Neutrophil (primary cell): ENCODE measurements at regions not wholly inside any gene's neighbourhood (a gene's known extent, or its start where the extent isn't known, plus 50 kb on each side); places are given as distances from the start of the nearest gene placed in this dataset.
"Not testable (repeated sequence)": the region's sequence is repeated elsewhere in the genome, so short reads cannot be mapped to it uniquely, and the experiment has no call there.

Source experiments
- H3K27ac ChIP-seq: fragments of 200-600 bp; sonication (generic); 2 replicates; pipeline ENCODE4 v1.5.1; 2016; ENCODE audit warnings: mild to moderate bottlenecking, moderate library complexity
- H3K27me3 ChIP-seq: fragments of 200-600 bp; sonication (generic); 2 replicates; pipeline ENCODE4 v1.6.0; 2016; ENCODE audit warnings: mild to moderate bottlenecking
- H3K36me3 ChIP-seq: fragments of 200-600 bp; sonication (generic); 2 replicates; pipeline ENCODE4 v1.5.1; 2017
- H3K4me1 ChIP-seq, 2 experiments: fragments of 200-600 bp in 1 of 2; sonication (generic) in 1 of 2; 1 replicate in 1 of 2; 2 replicates in 1 of 2; pipeline versions ENCODE4 v1.5.1 to v1.6.1; 2013 to 2016; ENCODE audit warnings: low read depth in 1 of 2, low read length in 1 of 2, mild to moderate bottlenecking in 1 of 2, moderate library complexity in 1 of 2; ENCODE audit not compliant: control insufficient read depth in 1 of 2, insufficient read depth in 1 of 2
- H3K4me3 ChIP-seq, 2 experiments: fragments of 200-600 bp in 1 of 2; sonication (generic) in 1 of 2; 1 replicate in 1 of 2; 2 replicates in 1 of 2; pipeline ENCODE4 v1.5.1; 2013 to 2016; ENCODE audit warnings: low read depth in 1 of 2, low read length in 1 of 2, mild to moderate bottlenecking in 1 of 2, moderate library complexity in 1 of 2
- H3K9me3 ChIP-seq: fragments of 200-600 bp; sonication (generic); 2 replicates; pipeline ENCODE4 v1.5.1; 2016
- TF ChIP-seq, protein P1 (sequence below): fragments of 200-600 bp; sonication (generic); IDR thresholded peaks from 2 replicates; pipeline ENCODE4 v1.5.1; 2016; ENCODE audit warnings: antibody characterized with exemption

DNA sequence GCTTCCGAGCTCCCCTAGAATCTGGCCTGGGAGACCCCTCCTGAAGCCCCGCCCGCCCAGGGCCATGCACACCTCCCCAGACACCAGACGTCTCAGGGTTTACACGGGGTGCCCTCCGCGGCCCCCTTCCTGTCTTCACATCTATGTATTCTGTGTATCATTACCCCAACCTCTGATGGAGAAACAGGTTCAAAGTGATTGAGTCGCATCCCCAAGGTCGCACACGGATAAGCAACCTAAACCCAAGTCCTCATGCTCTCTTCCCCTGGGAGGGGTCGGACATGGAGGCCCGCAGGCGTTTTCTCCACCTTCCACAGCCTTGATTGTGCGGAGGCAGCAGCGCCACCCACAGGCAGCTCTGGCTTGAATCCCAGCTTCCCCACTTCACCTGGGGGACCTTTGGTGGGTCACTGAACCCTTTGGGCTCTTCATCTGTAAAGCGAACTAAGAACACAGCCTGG is 237.3 kb downstream of the BCL11B start:
- H3K27me3 ChIP-seq = no peaks in the 10 kb centered on the region
- no peaks in the 10 kb centered on the region for H3K9me3 ChIP-seq
- TF ChIP-seq, protein P1, sequence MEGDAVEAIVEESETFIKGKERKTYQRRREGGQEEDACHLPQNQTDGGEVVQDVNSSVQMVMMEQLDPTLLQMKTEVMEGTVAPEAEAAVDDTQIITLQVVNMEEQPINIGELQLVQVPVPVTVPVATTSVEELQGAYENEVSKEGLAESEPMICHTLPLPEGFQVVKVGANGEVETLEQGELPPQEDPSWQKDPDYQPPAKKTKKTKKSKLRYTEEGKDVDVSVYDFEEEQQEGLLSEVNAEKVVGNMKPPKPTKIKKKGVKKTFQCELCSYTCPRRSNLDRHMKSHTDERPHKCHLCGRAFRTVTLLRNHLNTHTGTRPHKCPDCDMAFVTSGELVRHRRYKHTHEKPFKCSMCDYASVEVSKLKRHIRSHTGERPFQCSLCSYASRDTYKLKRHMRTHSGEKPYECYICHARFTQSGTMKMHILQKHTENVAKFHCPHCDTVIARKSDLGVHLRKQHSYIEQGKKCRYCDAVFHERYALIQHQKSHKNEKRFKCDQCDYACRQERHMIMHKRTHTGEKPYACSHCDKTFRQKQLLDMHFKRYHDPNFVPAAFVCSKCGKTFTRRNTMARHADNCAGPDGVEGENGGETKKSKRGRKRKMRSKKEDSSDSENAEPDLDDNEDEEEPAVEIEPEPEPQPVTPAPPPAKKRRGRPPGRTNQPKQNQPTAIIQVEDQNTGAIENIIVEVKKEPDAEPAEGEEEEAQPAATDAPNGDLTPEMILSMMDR = peak; percentile 22
- peak overlapping the region; percentile 51 to 65 for H3K4me3 ChIP-seq
- H3K27ac ChIP-seq = peak overlapping the region; percentile 91
- H3K36me3 ChIP-seq = no peaks in the 10 kb centered on the region
- H3K4me1 ChIP-seq = peaks cover 22 to 73% of the 10 kb centered on the region in 2 experiments

- Histone ChIP-seq H3K9me3 (no peaks in the 10 kb centered on the region), H3K4me1 (peaks cover 22 to 71% of the 10 kb centered on the region in 2 experiments), H3K4me3 (peak overlapping the region; percentile 51 to 65), H3K36me3 (no peaks in the 10 kb centered on the region), H3K27ac (peak overlapping the region; percentile 91), H3K27me3 (no peaks in the 10 kb centered on the region)
- TF ChIP-seq, protein P1 = no peak
These were observed 236.7 kb downstream of the BCL11B start for GRCh38 chr14:99035268-99035667.

DNA sequence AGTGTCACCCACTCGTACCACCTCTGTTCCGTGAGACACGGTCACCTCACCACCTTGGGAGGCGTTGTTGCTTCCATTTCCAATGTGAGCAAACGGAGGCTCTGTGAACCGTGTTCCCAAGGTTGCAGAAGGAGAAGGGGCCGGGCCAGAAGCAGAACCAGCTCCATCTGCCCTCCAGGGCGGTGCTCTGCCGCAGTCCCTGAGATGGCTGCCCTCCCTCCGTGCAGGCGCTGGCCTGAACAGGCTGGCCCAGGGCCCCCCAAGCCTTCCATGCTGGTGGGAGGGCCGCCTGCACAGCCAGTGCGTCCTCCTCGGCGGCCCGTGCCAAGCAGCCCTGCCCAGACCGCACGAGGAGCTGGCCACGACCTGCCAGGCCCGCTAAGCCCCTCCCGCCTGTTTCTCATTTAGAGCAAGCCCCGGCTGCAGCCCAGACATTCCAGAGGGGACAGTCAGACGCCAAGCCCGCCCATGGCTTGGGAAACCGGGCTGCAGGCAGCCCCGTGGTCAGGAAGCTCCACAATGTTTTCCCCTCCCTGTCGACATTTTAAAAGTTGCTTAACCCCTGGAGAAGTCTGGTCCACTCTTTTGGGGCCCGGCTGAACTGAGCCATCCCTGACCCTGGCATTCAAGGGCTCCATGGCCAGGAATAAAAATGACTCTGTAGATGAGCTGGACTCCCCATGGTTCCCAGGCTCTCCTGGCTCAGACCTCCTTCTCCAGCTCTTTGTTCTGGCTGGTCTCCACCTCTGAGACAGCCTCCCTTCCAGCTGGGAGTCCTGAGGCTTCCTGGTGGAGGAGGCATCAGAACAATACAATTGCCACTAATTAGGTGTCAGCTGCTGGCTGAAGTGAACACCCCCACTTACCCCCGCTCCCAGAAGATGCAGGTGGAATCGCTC is 236.0 kb downstream of the BCL11B start:
- TF ChIP-seq, protein P1 = no peak
- Histone ChIP-seq H3K27ac (peak overlapping the region; percentile 91), H3K9me3 (no peaks in the 10 kb centered on the region), H3K4me3 (peak overlapping the region; percentile 51 to 65), H3K36me3 (no peaks in the 10 kb centered on the region), H3K4me1 (peaks cover 22 to 68% of the 10 kb centered on the region in 2 experiments), H3K27me3 (no peaks in the 10 kb centered on the region)

DNA sequence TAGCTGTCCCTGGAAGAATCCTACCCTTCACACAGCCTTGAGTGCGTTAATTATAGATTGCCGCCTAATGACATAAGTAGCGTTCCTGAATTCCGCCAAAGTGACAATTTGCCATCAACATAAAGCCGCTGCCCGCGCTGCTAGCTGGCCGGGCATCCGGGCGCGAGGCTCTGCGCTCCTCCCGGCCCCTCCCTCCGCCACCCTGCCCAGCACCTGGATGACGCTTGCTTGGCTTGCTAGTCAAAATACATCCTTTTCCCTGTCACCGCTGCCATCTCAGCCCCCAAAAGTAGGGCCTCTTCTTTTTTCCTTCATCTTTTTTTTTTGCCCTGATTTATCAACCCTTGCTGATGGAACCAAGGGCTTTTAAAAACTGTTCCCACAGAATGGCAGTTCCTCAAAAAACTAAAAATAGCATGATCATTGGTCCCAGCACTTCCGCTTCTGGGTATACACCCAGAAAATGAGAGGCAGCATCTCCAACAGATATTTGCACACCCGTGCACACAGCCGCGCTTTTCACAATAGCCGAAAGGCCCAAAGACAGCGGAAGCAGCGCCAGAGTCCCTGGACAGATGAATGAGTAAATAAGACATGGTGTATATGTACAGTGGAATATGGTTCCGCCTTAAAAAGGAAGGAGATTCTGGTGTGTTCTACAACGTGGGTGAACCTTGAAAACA is 235.2 kb downstream of the BCL11B start:
- Histone ChIP-seq H3K4me3 (peak overlapping the region; percentile 51 to 65), H3K36me3 (no peaks in the 10 kb centered on the region), H3K9me3 (no peaks in the 10 kb centered on the region), H3K27me3 (no peaks in the 10 kb centered on the region), H3K4me1 (peaks cover 22 to 65% of the 10 kb centered on the region in 2 experiments), H3K27ac (peak overlapping the region; percentile 91)
- TF ChIP-seq, protein P1 = no peak

DNA sequence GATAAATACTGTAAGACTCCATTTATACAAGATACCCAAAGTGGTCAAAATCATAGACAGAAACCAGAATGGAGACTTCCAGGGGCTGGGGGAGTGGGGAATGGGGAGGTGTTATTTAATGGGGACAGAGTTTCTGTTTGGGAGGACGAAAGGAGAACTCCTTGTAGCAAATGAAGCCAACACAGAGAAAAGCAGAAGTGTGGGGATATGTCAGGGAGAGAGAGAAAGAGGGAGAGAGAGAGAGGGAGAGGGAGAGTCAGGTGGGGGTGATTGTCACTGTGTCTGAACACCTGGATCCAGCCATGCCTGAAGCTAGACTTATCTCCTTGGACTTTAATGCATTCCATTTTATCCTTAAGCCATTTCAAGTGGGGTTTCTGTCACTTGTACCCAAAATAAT is 234.7 kb downstream of the BCL11B start:
- Histone ChIP-seq H3K4me3 (peak overlapping the region in 1 of 2 experiments; percentile 65), H3K4me1 (peaks cover 22 to 65% of the 10 kb centered on the region in 2 experiments), H3K27ac (peak overlapping the region; percentile 91)
- not testable (repeated sequence) for H3K27me3 ChIP-seq, H3K9me3 ChIP-seq, H3K36me3 ChIP-seq
